NCI-H2171 treated with DMSO at 0.1 percent for 48 hours (cell line): ENCODE measurements at regions not wholly inside any gene's neighbourhood (a gene's known extent, or its start where the extent isn't known, plus 50 kb on each side); places are given as distances from the start of the nearest gene placed in this dataset.

ENCODE experiments used
- DNase-seq: peaks from one replicate; lab custom pipeline; 2025; lab: John Stamatoyannopoulos, UW

DNA sequence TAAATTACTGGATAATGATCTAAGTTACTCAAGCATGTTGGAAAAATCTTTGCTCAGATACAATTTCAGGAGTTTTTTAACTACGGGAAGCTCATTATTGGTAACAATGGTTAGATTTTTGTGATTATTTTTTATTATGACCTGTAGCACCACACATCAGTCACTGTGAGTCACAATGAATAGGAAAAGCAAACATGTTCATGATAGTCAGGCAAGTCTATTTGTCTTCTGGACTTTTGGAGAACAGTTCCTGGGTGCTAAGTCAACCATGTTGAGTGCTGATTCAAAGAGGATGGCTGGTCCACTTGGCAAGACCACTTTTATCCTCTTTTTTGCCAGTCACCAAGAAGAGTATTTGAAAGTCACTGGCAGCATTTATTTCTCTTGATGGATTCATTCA, 403.2 kb downstream of the KIF4B start:
- DNase-seq, result no peak

DNA sequence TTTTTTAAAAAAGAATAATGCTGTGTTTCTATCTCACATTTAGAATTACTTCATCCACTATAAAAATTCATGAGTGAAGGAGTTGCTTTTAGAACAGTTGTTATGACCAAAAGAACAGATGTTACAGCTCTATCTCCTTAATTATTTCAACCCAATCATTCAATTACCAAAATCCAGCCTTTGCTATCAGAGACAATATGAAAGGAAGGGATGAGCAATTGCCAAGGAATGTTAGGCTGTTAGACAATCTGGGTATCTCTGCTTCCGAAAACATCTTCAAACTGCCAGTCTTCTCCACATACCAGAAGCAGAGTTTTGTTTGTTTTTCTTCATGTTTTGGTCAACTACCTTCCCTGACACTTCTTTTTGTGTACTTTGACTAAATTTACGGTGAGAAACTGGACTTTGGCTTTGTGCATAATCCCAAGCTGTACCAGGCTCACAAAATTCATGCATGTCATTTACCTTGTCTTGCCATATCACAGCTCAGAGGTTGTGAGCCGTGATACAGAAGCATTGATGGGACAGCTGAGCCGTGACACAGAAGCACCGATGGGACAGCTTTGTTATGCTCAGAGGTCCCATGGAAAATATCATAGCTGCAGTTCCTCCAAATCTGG, 405.5 kb downstream of the KIF4B start:
- peak; percentile 4 for DNase-seq

DNA sequence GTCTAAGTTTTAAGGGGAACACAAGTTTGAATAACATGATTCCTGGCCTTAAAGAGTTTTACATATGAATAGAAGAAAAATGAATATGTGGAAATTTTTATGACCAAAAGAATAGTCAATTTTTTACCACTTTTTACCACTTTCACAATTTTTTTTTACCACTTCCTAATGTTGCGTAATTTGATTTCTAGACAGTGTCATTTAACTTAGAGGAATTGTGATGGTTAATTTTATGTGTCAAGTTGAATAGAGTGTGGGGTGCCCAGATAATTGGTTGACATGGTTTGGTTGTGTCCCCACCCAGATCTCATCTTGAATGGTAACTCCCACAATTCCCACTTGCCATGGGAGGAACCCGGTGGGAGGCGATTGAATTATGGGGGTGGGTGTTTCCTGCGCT, 416.6 kb downstream of the KIF4B start:
- no peak for DNase-seq

DNA sequence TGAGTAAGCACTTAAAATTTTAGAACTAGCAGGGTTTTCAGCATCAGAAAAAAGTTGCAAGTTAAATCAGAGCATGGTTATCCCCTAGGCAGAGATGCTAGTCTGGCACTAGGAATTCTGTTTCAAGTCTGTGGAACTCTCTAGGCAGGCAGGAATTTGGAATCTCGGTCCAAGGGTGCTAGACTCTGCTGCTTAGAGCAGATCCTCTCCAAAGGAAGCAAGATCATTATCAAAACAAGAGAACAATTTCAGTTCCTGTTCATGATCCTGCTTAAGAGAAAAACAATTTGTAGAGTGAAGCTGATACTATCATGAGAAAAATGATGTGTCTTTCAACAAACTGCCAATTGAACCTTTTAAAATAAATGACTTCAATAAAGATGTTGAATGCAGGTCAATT, 420.7 kb downstream of the KIF4B start:
- no peak for DNase-seq

DNA sequence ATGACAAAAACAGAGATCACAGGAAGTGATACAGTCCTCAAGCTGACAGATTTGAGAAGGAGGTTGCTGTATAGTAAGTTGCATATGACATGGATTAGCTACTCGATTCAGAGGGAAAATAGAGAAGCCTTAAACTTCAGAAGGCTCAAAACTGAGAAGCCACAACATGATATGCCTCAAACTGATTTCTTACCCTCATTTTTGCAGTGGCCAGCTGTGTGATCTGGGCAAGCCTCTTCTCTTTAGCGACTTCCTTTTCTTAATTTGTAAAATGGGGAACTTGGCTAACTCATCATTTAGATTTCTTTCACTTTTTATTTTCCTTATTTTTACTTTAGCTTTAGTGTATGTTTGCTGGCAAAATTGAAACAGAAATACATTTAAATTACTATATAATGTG, 421.1 kb downstream of the KIF4B start:
- no peak for DNase-seq

DNA sequence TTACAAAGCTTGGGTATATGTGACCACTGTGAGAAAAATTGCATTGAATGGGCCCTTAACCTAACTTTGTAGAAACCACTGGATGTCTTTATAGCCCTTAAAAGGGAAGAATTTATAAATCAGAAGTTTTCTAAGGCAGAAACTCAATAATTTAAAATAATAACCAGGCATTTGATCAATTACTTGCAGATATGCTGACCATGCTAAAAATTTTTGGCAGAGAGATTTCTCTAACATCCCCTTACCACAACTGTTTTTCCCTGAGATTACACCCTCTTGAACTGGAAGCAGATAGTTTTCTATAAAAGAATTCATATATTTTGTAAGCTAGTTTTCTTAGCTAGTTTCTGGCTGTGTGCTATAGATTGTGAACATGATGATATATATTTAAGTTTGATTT, 428.3 kb downstream of the KIF4B start:
- DNase-seq, result no peak

DNA sequence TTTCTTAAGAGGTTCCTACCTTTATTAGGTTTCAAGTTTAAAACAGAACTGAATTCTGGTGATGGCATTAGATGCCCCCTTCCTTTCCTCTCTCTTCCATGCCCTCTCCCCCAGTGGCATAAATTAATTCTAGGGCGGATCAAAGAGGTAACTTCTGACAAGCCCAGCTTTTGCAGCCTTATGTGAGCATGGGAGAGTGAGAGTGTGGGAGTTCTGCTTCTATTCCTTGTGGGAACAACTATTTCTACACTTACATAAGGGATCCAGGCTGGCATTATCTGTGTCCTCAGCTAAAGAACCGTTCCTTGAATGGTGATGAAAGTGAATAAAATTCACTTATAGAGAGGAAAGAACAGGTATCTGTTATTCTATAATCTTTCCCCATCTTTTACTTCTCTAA, 437.6 kb downstream of the KIF4B start:
- no peak for DNase-seq

DNA sequence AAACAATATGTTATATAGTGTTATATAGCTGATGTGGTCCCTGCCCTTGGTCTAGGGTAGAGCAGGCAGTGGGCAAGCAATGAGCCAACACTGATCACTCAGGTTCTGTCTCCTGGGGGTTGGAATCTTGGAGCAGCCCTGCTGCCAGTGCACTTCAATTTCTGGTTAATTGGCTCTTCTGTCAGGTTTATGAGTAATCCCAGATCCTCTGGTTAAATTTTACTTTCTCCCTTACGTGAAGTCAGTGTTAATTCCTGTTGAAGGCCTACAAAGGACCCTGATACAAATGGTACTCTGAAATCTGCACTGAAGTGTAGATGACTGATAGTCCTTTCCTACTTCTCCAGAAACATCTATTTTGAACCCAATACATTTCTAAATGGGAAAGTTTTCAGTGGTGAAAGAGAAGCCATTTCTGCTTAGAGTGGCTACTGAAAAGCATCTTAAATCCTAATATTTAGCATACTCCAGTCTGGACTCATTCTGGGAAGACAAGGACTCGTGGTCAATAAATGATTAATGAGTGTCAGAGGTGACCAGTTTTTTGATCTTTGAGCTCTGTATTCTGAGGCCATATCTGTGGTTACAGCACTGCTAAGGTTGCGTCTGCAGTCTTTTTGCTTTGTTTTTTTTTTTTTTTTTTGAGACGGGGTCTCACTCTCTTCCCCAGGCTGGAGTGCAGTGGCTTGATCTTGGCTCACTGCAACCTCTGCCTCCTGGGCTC, 442.4 kb downstream of the KIF4B start:
- DNase-seq, result peak; percentile 2

DNA sequence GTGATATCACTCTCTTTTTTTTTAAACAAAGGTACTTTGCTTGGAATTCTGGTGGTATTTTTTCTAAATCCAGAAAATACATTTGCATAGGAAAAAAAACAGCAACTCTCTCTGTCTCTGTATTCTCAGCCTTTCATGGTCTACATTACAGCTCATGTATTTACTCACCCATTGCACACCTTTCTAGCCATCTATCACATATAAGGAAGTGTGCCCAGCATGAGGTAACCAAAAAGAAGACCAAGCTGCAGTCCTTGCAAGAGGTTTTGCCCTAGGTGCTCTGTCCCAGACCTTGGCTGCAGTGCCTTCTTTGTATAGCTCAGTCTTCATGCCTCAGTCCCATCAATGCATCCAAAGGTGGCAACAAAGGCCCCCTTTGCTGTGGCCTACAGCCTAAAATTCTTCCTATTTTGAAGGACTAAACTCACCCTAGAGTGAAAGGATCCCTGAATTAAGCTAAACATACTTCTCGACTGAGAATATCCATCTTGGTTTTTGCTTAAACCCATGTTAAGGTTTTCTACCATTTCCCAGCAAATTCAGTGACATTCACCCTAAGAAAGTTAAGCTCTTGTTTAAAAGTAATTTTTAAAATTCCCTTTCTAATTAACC, 446.4 kb downstream of the KIF4B start:
- DNase-seq, result no peak

DNA sequence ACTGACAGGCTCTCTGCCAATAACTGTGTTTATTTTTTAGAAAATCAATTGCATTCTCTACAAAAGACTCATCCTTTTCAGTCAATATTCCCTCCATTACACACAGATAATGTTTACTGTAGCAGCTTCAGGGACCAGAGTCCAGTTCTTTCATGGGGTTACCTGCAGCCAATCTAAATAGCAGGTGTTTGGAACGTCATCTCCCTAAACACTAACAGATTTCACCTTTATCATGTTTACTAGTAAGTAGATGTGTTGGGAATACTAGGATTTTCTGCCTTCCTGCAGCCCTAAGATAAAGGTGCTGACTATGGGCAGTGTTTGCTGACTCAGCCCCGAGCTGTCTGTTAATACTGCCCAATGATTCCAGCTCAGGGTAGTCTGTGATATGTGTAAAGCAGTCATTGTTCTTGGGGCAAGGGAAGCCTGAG, 447.0 kb downstream of the KIF4B start:
- no peak for DNase-seq

DNA sequence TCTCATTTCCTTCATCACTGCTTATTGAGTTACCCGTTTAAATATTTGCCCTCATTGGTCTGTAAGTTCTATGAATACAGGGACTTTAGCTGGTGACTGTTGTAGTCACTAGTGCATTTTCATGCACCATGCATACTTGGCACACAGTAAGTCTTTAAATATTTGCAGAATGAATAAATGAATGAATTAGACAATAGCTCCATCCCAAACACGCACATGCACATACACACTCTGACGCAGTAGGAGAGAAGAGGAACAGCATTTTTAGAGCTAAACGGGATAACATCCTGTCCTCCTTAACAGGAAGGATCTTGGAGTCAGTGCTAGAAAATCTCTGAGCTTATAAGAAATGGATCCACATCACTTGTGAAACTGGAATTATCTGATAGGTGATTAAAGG, 447.7 kb downstream of the KIF4B start:
- no peak for DNase-seq

DNA sequence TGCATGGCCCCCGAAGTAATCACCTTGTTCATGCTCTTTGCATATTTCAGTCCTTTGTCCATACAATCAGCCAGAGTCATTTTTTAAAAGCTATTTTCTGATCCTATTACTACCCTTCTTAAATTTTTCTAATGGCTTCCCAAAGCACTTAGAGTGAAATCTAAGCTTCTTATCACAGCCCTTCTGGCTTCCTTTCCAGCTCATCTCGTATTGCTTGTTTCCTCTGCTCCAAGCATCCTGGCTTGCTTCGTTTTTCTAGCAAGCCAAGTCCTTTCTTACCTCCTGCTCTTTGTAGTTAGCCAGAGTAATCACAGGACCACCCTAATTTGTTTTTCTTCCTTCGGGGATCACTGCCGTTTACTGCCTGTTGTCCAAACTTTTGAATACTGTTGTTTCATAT, 453.3 kb downstream of the KIF4B start:
- DNase-seq, result peak; percentile 19

DNA sequence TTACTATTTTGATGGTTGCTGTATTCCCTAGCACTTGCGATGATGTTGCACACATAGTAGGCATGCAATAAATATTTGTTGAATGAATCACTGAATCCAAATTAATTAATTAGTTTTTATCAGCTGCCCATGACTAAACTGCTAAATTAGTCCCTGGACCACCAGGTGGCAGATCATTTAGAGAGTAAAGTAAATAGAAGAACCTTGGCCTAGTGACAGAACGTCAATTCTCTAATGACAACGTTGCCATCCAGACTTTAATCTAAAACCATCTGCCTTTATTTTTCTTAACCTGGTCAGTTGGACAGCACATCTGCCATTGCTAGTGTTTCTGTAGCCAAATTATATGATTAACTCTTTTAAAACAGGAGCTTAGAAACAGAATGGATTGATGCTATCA, 457.5 kb downstream of the KIF4B start:
- DNase-seq, result peak; percentile 79

DNA sequence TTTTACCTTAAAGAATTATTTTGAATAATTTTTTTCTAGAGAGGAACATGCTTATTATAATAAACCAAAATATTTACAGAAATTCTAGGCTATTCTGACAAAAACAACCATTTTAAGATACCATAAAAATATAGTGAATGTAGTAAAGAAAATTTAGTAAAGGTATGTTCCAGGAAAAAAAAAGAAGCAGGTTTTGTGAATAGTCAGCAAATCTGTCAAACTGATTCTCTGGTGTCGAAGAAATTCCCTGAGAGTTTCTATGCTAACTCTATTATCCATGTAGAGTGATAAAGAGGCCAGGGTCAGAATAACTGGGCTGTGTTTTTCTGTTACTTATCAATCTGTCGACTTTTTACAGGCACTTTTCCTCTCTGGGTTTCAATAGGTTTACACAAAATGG, 459.2 kb downstream of the KIF4B start:
- no peak for DNase-seq

DNA sequence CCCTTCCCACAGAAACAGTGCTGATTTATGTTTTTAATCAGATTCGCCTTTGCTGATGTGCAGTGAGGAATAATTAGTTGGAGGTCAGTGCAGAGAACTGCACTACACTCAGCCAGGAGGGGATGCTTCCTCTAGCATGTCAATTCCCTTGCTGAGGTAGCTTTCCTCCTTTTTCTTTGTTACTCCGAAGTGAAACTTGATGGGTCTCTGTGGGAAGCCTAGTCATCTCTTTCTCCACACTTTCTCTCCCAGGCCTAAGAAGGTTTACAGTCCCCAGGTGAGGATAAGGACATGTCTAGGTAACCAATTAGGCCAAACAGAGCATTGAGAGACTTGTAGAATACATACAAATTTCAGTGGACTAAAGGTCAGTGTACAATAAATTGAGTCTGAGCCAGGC, 461.8 kb downstream of the KIF4B start:
- DNase-seq, result no peak

DNA sequence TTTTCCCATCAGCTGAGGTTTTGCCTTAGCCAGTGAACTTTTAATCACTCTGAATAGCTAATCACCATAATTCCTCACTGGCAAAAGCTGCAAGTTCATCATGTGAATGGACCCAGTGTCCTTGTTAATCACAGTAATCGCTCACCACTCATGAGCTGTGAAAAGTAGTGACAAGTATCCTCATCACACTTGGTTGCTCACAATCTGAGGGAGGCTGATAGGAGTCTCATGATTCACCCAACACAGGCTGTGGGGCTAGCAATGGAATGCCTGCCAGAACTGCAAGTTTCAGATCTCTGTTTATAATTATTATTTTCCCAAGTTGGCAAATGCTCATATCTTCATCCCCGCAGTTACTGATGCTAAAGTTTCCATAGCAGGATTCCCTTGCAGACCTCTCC, 467.2 kb downstream of the KIF4B start:
- DNase-seq, result no peak

DNA sequence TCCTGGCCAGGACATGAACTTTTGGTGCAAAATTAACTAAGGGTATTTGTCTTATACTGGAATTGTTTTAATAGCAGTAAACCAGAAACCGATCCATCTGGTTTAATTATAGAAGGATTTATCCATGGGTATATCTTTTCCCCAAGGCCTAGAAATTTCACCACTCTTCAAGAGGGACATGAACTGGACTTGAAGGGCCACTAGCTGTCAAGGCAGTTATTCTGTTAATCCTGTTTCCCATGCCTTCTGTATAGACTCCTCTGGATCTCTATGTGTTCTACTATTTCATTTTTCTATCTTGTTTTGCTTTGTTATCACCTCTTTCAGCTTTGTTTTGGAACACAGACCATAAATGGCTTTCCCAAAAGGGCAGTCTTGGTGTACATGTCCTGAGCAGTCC, 467.6 kb downstream of the KIF4B start:
- DNase-seq, result no peak

DNA sequence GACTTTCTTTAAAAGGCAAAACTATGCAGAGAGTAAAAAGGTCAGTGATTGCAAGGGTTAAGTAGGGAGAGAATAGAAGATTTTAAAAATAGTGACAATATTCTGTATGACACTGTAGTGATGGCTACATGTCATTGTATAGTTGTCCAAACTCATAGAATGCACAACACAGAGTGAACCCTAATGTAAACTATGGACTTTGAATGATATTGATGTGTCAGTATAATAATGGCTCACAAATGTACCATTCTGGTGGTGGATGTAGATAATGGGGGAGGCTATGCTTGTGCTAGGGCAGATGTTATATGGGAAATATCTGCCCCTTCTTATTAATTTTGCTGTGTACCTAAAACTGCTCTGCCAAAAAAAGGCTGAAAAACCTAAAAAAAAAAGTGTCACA, 468.9 kb downstream of the KIF4B start:
- DNase-seq, result no peak

DNA sequence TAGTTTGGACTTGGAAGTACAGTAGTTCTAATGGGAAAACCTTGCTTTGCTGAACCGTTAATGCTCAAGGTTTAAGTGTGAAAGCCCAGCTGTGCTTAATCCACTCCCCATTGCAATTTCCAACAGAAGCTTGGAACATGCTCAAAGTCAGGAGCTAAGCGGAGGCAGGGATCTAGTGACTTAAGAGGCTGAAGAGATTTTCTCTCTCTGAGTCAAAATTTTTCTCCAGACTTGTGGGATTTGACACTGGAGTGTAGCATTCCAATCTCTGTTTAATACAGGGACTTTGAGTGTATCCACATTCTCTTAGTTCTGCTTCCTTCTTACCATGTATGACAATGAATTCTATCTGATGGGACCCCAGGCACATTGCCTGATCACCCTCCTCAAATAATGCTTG, 471.8 kb downstream of the KIF4B start:
- DNase-seq, result no peak

DNA sequence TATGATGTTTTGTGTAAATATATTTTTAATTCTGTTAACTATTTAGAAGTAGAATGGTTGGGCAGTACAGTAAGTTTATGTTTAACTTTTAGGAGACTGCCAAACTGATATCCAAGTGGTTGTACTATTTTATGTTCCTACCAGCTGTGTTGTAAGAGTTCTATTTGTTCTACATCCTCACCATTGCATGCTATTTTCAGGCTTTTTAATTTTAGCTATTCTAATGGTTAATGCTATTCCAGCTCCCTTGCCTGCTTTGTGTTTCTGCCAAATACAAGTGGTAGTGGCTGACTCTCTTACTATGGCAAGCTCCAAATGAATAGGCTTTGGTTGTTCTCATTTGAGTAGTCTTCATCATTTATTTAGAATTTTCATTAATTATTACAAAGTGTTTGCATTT, 476.4 kb downstream of the KIF4B start:
- DNase-seq, result no peak

DNA sequence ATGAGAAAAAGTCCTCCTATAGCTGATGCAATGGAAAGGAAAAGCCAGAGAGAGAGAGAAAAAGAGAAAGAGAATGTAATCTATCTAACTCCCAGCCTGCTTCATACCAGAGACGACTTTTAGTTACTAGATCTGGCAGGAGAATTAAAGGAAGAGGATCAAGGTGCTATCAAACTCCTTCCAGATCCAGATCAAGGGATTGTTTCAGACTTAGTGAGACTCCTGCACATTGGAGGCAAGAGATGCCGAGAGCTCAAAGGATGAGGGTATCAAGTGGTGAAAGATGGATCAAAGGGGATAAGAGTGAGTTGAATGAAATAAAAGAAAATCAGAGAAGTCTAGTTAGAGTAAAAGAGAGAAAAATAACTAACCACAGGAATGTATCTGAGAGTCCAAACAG, 478.6 kb downstream of the KIF4B start:
- DNase-seq, result no peak

DNA sequence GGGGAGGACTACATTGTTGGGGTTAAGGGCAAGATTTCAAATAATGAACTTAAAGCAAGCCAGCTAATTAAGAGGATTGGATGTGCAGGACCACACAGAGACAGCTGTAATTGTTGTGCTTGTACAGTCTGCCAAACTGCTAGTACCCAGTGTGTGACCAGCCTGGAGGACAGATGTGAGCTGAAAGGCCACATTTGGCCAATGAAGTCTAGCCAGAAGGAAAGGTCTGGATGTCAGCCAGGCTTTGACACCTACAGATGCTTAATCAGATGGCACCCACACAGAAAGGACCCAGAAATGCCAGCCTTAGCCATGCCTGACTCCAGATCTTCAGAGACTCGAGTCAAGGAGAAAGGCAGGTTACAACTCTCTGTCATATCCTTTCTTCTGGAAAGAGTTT, 491.1 kb downstream of the KIF4B start:
- DNase-seq, result peak; percentile 51

DNA sequence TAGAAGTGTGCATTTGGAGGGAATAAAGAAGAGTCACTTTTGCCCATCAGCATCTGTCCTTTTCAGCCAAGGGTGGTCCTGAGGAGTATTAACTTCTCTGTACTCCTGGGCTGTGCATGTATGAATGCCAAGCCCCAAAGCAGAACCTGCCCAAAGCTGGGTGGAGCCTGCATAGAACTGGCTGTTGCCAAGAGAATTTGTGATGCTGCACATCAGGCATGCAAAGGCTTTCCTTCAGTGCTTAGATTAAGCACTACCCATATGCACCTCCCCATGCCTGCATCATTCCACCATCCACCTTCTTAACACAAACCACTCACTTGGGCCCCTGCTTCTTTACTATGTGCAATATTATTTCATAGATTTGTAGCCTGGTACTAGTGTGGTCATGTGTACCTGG, 493.8 kb downstream of the KIF4B start:
- DNase-seq, result no peak

DNA sequence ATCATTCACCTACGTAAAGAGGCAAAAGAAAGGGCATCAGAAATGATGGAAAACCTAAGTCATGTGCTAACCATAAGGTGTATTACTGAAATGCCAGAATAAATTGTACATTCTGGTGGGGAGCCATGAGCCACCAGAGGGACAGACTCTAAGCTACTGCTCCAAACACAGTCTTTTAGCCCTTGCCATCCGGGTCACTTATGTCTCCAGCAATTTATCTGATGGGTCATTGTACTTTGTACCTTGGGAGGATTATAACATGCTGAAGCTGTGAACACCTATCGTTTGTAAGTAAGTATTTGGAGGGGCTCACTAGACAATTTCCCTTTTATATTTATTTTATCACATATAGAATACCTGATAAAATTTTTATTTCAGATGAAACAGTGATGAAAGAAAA, 495.1 kb downstream of the KIF4B start:
- no peak for DNase-seq
